ENCODE measurements at regions not wholly inside any gene's neighbourhood (a gene's known extent, or its start where the extent isn't known, plus 50 kb on each side); places are given as distances from the start of the nearest gene placed in this dataset.

GRCh38 chr18:42231796-42232195 lies 276.8 kb downstream of the PIK3C3 start:
- TF ChIP-seq CTCF (IDR thresholded peaks at IDR 0.05) (no peak), POLR2AphosphoS5 (IDR thresholded peaks at IDR 0.05; ENCODE audit: low read depth, low read length) (no peak), FOSL2 (IDR thresholded peaks at IDR 0.05; ENCODE audit: borderline replicate concordance, low read depth) (no peak), PBX3 (IDR thresholded peaks at IDR 0.05) (no peak), RAD21 (IDR thresholded peaks at IDR 0.05; ENCODE audit: low read length) (no peak)
